ENCODE measurements at regions not wholly inside any gene's neighbourhood (a gene's known extent, or its start where the extent isn't known, plus 50 kb on each side); places are given as distances from the start of the nearest gene placed in this dataset.
"Not testable (repeated sequence)": the region's sequence is repeated elsewhere in the genome, so short reads cannot be mapped to it uniquely, and the experiment has no call there.

- H3K9me3 ChIP-seq (ENCODE audit: control insufficient read depth, insufficient read depth, low read length); H3K4me2 ChIP-seq (ENCODE audit: low read depth, low read length); H3K79me1 ChIP-seq (ENCODE audit: low read depth in 1 of 2, low read length in 2 of 2); intact Hi-C loops (cut with micrococcal nuclease); DNase-seq; H2AK5ac ChIP-seq (ENCODE audit: low read depth, low read length); in situ Hi-C loops (cut with MboI; ENCODE audit: low sequenced_read_pairs); H2AK9ac ChIP-seq (replicated peaks; ENCODE audit: low read depth, low read length, poor library complexity); H3K4me1 ChIP-seq (ENCODE audit: control insufficient read depth, insufficient read depth, low read length); H2BK120ac ChIP-seq (ENCODE audit: low read depth, low read length); ATAC-seq (ENCODE audit: low read depth); H3K18ac ChIP-seq (ENCODE audit: low read depth, low read length); H2BK5ac ChIP-seq (ENCODE audit: low read depth, low read length, poor library complexity, severe bottlenecking); H4K5ac ChIP-seq (ENCODE audit: low read depth, low read length); H3K9me1 ChIP-seq (ENCODE audit: insufficient read depth, low read length); H4K20me1 ChIP-seq (ENCODE audit: insufficient read depth, low read length); dilution Hi-C loops (cut with HindIII; ENCODE audit: low sequenced_read_pairs, unreplicated experiment); H4K8ac ChIP-seq (ENCODE audit: low read depth in 2 of 2, low read length in 2 of 2); H3K36me3 ChIP-seq (ENCODE audit: control insufficient read depth, insufficient read depth, low read length); CTCF ChIA-PET; H3K27ac ChIP-seq (ENCODE audit: insufficient read depth, low read length); H3K9ac ChIP-seq (ENCODE audit: low read depth, low read length); H3K4me3 ChIP-seq (ENCODE audit: insufficient read depth, low read depth, low read length); H3K56ac ChIP-seq (ENCODE audit: extremely low read depth, insufficient read depth, low read length); H3K27me3 ChIP-seq (ENCODE audit: control insufficient read depth, insufficient read depth, low read length); BruUV-seq (replicated peaks); H2BK15ac ChIP-seq (ENCODE audit: low read depth, low read length); H3K23ac ChIP-seq (ENCODE audit: low read depth, low read length); H2AFZ ChIP-seq (replicated peaks; ENCODE audit: low read length, poor library complexity); H3K14ac ChIP-seq (replicated peaks; ENCODE audit: low read depth, low read length); POLR2A ChIA-PET (ENCODE audit: unreplicated experiment); H3K4ac ChIP-seq (ENCODE audit: low read depth, low read length); H4K91ac ChIP-seq (ENCODE audit: insufficient read depth, low read depth, low read length); H2BK20ac ChIP-seq (ENCODE audit: low read depth, low read length): not testable (repeated sequence)
- 100% methylated on average over 1 of the region's 8 CpGs; no CpG with 5 or more reads in 1 of the 2 experiments for WGBS, 2 experiments (ENCODE audit: extremely low coverage in 2 of 2, insufficient read length in 1 of 2)
These were observed 1037.5 kb downstream of the RPA4 start for GRCh38 chrX:97921223-97921622.
